ENCODE measurements at regions not wholly inside any gene's neighbourhood (a gene's known extent, or its start where the extent isn't known, plus 50 kb on each side); places are given as distances from the start of the nearest gene placed in this dataset.

GRCh38 chrX:52270453-52271116 is 85.9 kb downstream of the MAGED4 start:
- TF ChIP-seq CTCF (IDR thresholded peaks at IDR 0.05) (no peak), POLR2A (IDR thresholded peaks at IDR 0.05; ENCODE audit: low read depth) (no peak), EP300 (IDR thresholded peaks at IDR 0.05) (no peak)
